PC-9 (cell line): ENCODE measurements at regions not wholly inside any gene's neighbourhood (a gene's known extent, or its start where the extent isn't known, plus 50 kb on each side); places are given as distances from the start of the nearest gene placed in this dataset.

Experiments used
- BruUV-seq: library from RNA; stranded (reverse); fragments of 400-500 nt; replicated peaks from 2 replicates; lab custom pipeline; 2021; lab: Mats Ljungman, UMichigan
- CTCF ChIA-PET: fragments of 300-600 bp; sonication (Branson Sonifier 250); formaldehyde crosslinking; loops from one replicate; lab custom pipeline; 2022; ENCODE audit warnings: antibody characterized with exemption; lab: Charles Lee
- POLR2A ChIA-PET: fragments of 300-600 bp; sonication (Branson Sonifier 250); formaldehyde crosslinking; loops from one replicate; lab custom pipeline; 2022; ENCODE audit warnings: antibody characterized with exemption; ENCODE audit not compliant: unreplicated experiment; lab: Charles Lee
- DNase-seq, 2 experiments: peaks; one replicate each; pipeline versions ENCODE4 v3.0.0 to v3.0.0-alpha.2; 2015 to 2022; ENCODE audit warnings: mixed read lengths in 1 of 2
- H2AFZ ChIP-seq: fragments of 200-600 bp; sonication (generic); 2 replicates; pipeline ENCODE4 v1.8.1; 2017; ENCODE audit warnings: antibody characterized with exemption
- H3F3A ChIP-seq: fragments of 200-600 bp; sonication (generic); 2 replicates; pipeline ENCODE4 v1.8.1; 2017; ENCODE audit warnings: antibody characterized with exemption, mild to moderate bottlenecking, low read depth; ENCODE audit not compliant: insufficient read depth
- H3K27ac ChIP-seq: fragments of 200-600 bp; sonication (generic); 2 replicates; pipeline ENCODE4 v1.6.1; 2016; ENCODE audit warnings: mixed run types
- H3K27me3 ChIP-seq: fragments of 200-600 bp; sonication (generic); 2 replicates; pipeline ENCODE4 v1.6.1; 2016; ENCODE audit warnings: low read depth, mixed run types; ENCODE audit not compliant: insufficient read depth
- H3K36me3 ChIP-seq: fragments of 200-600 bp; sonication (generic); 2 replicates; pipeline ENCODE4 v1.6.1; 2016; ENCODE audit warnings: low read depth, mixed run types
- H3K4me1 ChIP-seq: fragments of 200-600 bp; sonication (generic); replicated peaks from 2 replicates; pipeline ENCODE4 v1.6.1; 2016; ENCODE audit warnings: mixed run types; ENCODE audit not compliant: insufficient read depth
- H3K4me2 ChIP-seq: fragments of 200-600 bp; sonication (generic); 2 replicates; pipeline ENCODE4 v1.6.1; 2017; ENCODE audit warnings: mixed run types
- H3K4me3 ChIP-seq: fragments of 200-600 bp; sonication (generic); 2 replicates; pipeline ENCODE4 v1.6.1; 2016; ENCODE audit warnings: mixed run types
- H3K79me2 ChIP-seq: fragments of 200-600 bp; sonication (generic); 2 replicates; pipeline ENCODE4 v1.6.1; 2017; ENCODE audit warnings: low read depth, mixed run types
- H3K9me2 ChIP-seq: fragments of 200-600 bp; sonication (generic); 2 replicates; pipeline ENCODE4 v1.8.1; 2017; ENCODE audit warnings: mild to moderate bottlenecking; ENCODE audit not compliant: insufficient read depth
- H3K9me3 ChIP-seq: fragments of 200-600 bp; sonication (generic); 2 replicates; pipeline ENCODE4 v1.8.1; 2016; ENCODE audit warnings: low read depth; ENCODE audit not compliant: insufficient read depth
- H4K20me1 ChIP-seq: fragments of 200-600 bp; sonication (generic); 2 replicates; pipeline ENCODE4 v1.8.1; 2017; ENCODE audit not compliant: insufficient read depth
- EZH2 ChIP-seq: fragments of 200-600 bp; sonication (generic); IDR thresholded peaks from 2 replicates; pipeline ENCODE4 v1.8.0; 2017; ENCODE audit warnings: antibody characterized with exemption, low read depth
- intact Hi-C: fragments of 100-400 bp; cut with micrococcal nuclease; formaldehyde crosslinking; loops from one replicate; pipeline ENCODE4 v1.10.0; 2022; ENCODE audit not compliant: unreplicated experiment
- TF ChIP-seq, protein P1 (sequence below): fragments of 200-600 bp; sonication (generic); conservative IDR thresholded peaks from 2 replicates; pipeline ENCODE4 v1.6.1; 2017; ENCODE audit warnings: mixed run types, antibody characterized with exemption, mild to moderate bottlenecking, moderate library complexity

DNA sequence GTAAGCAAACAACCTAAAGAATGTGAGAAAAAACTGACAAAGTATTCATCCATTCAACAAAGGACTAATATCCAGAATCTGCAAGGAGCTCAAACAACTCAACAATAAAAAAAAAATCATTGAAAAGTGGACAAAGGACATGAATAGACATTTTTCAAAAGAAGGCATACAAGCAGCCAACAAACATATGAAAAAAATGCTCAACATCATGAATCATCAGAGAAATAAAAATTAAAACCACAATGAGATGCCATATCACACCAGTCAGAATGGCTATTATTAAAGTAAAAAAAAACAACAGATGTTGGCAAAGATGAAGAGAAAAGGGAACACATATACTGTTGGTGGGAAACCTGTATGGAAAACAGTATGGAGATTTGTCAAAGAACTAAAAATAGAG, 120.7 kb upstream of the ADGRL3 start:
- no peaks in the 10 kb centered on the region for H3K79me2 ChIP-seq
- intact Hi-C loops: no loop called here
- BruUV-seq: no TSS peak
- H3K9me2 ChIP-seq: no peaks in the 10 kb centered on the region
- no peak overlapping the region for H2AFZ ChIP-seq
- ChIA-PET POLR2A (interaction anchor here (0.6 kb wide), 2 partner anchors 61 to 1342 kb away, joined by 6 to 10 read pairs; no protein-coding TSS in a partner anchor), CTCF (no interaction called here)
- no peak overlapping the region for H3K4me3 ChIP-seq
- H3K27ac ChIP-seq: no peak overlapping the region
- no peak for TF ChIP-seq EZH2
- TF ChIP-seq, protein P1, sequence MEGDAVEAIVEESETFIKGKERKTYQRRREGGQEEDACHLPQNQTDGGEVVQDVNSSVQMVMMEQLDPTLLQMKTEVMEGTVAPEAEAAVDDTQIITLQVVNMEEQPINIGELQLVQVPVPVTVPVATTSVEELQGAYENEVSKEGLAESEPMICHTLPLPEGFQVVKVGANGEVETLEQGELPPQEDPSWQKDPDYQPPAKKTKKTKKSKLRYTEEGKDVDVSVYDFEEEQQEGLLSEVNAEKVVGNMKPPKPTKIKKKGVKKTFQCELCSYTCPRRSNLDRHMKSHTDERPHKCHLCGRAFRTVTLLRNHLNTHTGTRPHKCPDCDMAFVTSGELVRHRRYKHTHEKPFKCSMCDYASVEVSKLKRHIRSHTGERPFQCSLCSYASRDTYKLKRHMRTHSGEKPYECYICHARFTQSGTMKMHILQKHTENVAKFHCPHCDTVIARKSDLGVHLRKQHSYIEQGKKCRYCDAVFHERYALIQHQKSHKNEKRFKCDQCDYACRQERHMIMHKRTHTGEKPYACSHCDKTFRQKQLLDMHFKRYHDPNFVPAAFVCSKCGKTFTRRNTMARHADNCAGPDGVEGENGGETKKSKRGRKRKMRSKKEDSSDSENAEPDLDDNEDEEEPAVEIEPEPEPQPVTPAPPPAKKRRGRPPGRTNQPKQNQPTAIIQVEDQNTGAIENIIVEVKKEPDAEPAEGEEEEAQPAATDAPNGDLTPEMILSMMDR: no peak
- DNase-seq: no peak
- no peaks in the 10 kb centered on the region for H4K20me1 ChIP-seq
- no peaks in the 10 kb centered on the region for H3K9me3 ChIP-seq
- no peaks in the 10 kb centered on the region for H3K27me3 ChIP-seq
- no peaks in the 10 kb centered on the region for H3K4me1 ChIP-seq
- H3F3A ChIP-seq: no peaks in the 10 kb centered on the region
- H3K36me3 ChIP-seq: no peaks in the 10 kb centered on the region
- H3K4me2 ChIP-seq: no peak overlapping the region

DNA sequence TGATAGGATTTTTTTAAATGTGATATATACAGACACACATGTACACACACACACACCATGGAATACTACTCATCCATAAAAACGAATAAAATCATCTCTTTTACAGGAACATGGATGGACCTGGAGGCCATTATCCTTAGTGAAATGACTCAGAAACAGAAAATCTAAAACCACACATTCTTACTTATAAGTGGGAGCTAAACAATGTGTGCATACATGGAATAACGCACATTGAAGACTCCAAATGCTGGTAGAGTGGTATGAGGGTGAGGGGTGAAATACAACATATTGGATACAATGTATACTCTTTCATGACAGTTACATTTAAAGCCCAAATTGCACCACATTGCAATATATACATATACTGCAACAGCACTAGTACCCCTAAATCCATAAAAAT, 120.2 kb upstream of the ADGRL3 start:
- H2AFZ ChIP-seq: no peak overlapping the region
- no peak overlapping the region for H3K4me2 ChIP-seq
- H3K9me3 ChIP-seq: no peaks in the 10 kb centered on the region
- BruUV-seq: no TSS peak
- ChIA-PET POLR2A (interaction anchor here (0.6 kb wide), 2 partner anchors 61 to 1341 kb away, joined by 6 to 10 read pairs; no protein-coding TSS in a partner anchor), CTCF (no interaction called here)
- no peak for DNase-seq
- no peak overlapping the region for H3K4me3 ChIP-seq
- no peak overlapping the region for H3K27ac ChIP-seq
- H3F3A ChIP-seq: no peaks in the 10 kb centered on the region
- intact Hi-C loops: no loop called here
- no peaks in the 10 kb centered on the region for H3K79me2 ChIP-seq
- H3K36me3 ChIP-seq: no peaks in the 10 kb centered on the region
- H3K4me1 ChIP-seq: no peaks in the 10 kb centered on the region
- H3K27me3 ChIP-seq: no peaks in the 10 kb centered on the region
- H4K20me1 ChIP-seq: no peaks in the 10 kb centered on the region
- H3K9me2 ChIP-seq: no peaks in the 10 kb centered on the region
- TF ChIP-seq, protein P1: no peak
- TF ChIP-seq EZH2: no peak

DNA sequence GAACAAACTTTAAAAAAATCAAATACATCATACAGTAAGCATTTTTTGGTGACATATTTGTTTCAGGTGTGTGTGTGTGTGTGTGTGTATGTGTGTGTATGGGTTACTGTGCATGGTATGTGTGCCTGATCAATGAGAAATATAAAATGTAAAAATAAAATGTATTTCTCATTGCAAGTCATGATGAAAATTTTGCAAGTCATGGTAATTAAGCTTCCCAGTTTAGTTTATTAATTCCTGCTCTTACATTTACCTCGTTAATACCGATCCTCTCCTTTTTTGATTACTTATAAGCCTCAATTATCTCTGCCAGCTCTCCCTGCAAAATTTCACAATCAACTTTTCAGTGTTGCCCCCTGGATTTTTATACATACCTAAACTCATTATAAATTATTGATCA, 114.6 kb upstream of the ADGRL3 start:
- POLR2A ChIA-PET: no interaction called here
- Histone ChIP-seq H3K27ac (no peak overlapping the region), H3K9me3 (no peaks in the 10 kb centered on the region), H3K79me2 (no peaks in the 10 kb centered on the region), H3K9me2 (no peaks in the 10 kb centered on the region), H3K4me1 (no peaks in the 10 kb centered on the region), H4K20me1 (no peaks in the 10 kb centered on the region), H3K27me3 (no peaks in the 10 kb centered on the region), H3K4me3 (no peak overlapping the region), H2AFZ (no peak overlapping the region), H3K36me3 (no peaks in the 10 kb centered on the region), H3K4me2 (no peak overlapping the region), H3F3A (no peaks in the 10 kb centered on the region)
- no peak for DNase-seq
- no TSS peak for BruUV-seq
- CTCF ChIA-PET: no interaction called here
- intact Hi-C loops: no loop called here
- TF ChIP-seq, protein P1: no peak
- TF ChIP-seq EZH2: no peak
